HepG2 (cell line): ENCODE measurements at regions not wholly inside any gene's neighbourhood (a gene's known extent, or its start where the extent isn't known, plus 50 kb on each side); places are given as distances from the start of the nearest gene placed in this dataset.

Experiments used
- ATAC-seq: fragments of 200-7000 bp; cut with Tn5 transposase; 3 replicates; pipeline ENCODE4 v1.9.1; 2020; ENCODE audit warnings: mild to moderate bottlenecking, moderate library complexity
- BruUV-seq: library from RNA; stranded (reverse); fragments of 400-500 nt; replicated peaks from 2 replicates; lab custom pipeline; 2021; lab: Mats Ljungman, UMichigan
- CTCF ChIA-PET: fragments of 300-600 bp; formaldehyde crosslinking; extraction: SDS; loops from one replicate; lab custom pipeline; 2021; ENCODE audit warnings: low total read pairs, inconsistent platforms, low intra/inter-chr PET ratio; lab: Yijun Ruan, JAX
- POLR2A ChIA-PET: fragments of 350-600 bp; sonication (Branson Sonifier 250); formaldehyde crosslinking; loops from one replicate; lab custom pipeline; 2020; ENCODE audit warnings: antibody characterized with exemption, inconsistent platforms; lab: Yijun Ruan, JAX
- DNase-seq: peaks from one replicate; pipeline ENCODE4 v3.0.0-alpha.2; 2015; ENCODE audit warnings: low spot score
- FAIRE-seq: peaks from 3 replicates; lab custom pipeline; 2011; peaks lifted over from hg19 to GRCh38; lab: Jason Lieb, UNC
- H2AFZ ChIP-seq: one replicate; pipeline ENCODE4 v1.6.1; 2011; ENCODE audit warnings: low read length, inconsistent platforms
- H3K27ac ChIP-seq: fragments of 300-600 bp; 3 replicates; pipeline ENCODE4 v1.8.0; 2011; ENCODE audit warnings: mixed run types, mild to moderate bottlenecking, mixed read lengths, low read length, inconsistent platforms; ENCODE audit not compliant: insufficient read depth; ENCODE audit errors: extremely low read length
- H3K27me3 ChIP-seq, 2 experiments: fragments of 200-600 bp in 1 of 2; 2 replicates in 1 of 2; 3 replicates in 1 of 2; pipeline versions ENCODE4 v1.6.0 to v1.8.0; 2011; ENCODE audit warnings: low read length in 2 of 2, mild to moderate bottlenecking in 2 of 2, moderate library complexity in 2 of 2, inconsistent platforms in 1 of 2; ENCODE audit not compliant: insufficient read depth in 2 of 2, control insufficient read depth in 1 of 2
- H3K36me3 ChIP-seq, 2 experiments: fragments of 200-600 bp in 1 of 2; replicated peaks in 1 of 2; 2 replicates in 1 of 2; 3 replicates in 1 of 2; pipeline versions ENCODE4 v1.5.1 to v1.8.0; 2011; ENCODE audit warnings: low read length in 2 of 2, inconsistent platforms in 1 of 2; ENCODE audit not compliant: insufficient read depth in 2 of 2, control insufficient read depth in 1 of 2
- H3K4me1 ChIP-seq: 2 replicates; pipeline ENCODE4 v1.5.1; 2012; ENCODE audit warnings: low read length, inconsistent platforms; ENCODE audit not compliant: insufficient read depth
- H3K4me2 ChIP-seq: 2 replicates; pipeline ENCODE4 v1.6.0; 2011; ENCODE audit warnings: low read depth, low read length, inconsistent platforms
- H3K4me3 ChIP-seq, 3 experiments: fragments of 200-600 bp in 1 of 3; sonication (generic), shearing (Covaris generic) in 1 of 3; replicated peaks in 1 of 3; 2 replicates each; pipeline ENCODE4 v1.5.1; 2011 to 2016; ENCODE audit warnings: low read length in 3 of 3, inconsistent platforms in 2 of 3, low read depth in 2 of 3, mild to moderate bottlenecking in 2 of 3, control low read depth in 1 of 3, mixed read lengths in 1 of 3; ENCODE audit not compliant: insufficient read depth in 1 of 3
- H3K79me2 ChIP-seq: one replicate; pipeline ENCODE4 v1.6.1; 2011; ENCODE audit warnings: low read length, inconsistent platforms; ENCODE audit not compliant: insufficient read depth
- H3K9ac ChIP-seq: 2 replicates; pipeline ENCODE4 v1.6.0; 2011; ENCODE audit warnings: mild to moderate bottlenecking, low read depth, low read length, inconsistent platforms; ENCODE audit not compliant: insufficient read depth
- H3K9me3 ChIP-seq: 2 replicates; pipeline ENCODE4 v1.5.1; 2012; ENCODE audit warnings: mild to moderate bottlenecking, low read length
- H4K20me1 ChIP-seq: 2 replicates; pipeline ENCODE4 v1.6.0; 2011; ENCODE audit warnings: inconsistent platforms, mild to moderate bottlenecking, low read length, moderate library complexity; ENCODE audit not compliant: insufficient read depth
- CBFB ChIP-seq: sonication (generic); formaldehyde crosslinking; IDR thresholded peaks from 2 replicates; pipeline ENCODE4 v1.4.0; 2020; ENCODE audit warnings: missing genetic modification reagents
- MXD4 ChIP-seq: IDR thresholded peaks from 2 replicates; pipeline ENCODE4 v1.6.1; 2016; ENCODE audit warnings: mild to moderate bottlenecking, missing biosample characterization, missing genetic modification reagents
- ZNF687 ChIP-seq: sonication (generic); formaldehyde crosslinking; IDR thresholded peaks from 2 replicates; pipeline ENCODE4 v1.5.1; 2020; ENCODE audit warnings: mild to moderate bottlenecking, missing genetic modification reagents, moderate library complexity
- WGBS: methylation state at CpG from one replicate; pipeline ENCODE4 v1.1.6; 2017; ENCODE audit warnings: low lambda C conversion rate; 5-methylcytosine and 5-hydroxymethylcytosine counted together
- in situ Hi-C: cut with HindIII; loops from 2 replicates; pipeline ENCODE4 v1.10.0; 2017; ENCODE audit warnings: low pct_unique_long_range_greater_than_20kb; ENCODE audit not compliant: extremely low pct_ligation_motif_present
- intact Hi-C: fragments of 100-400 bp; cut with micrococcal nuclease; formaldehyde crosslinking; loops from one replicate; pipeline ENCODE4 v1.10.0; 2022; ENCODE audit not compliant: unreplicated experiment

GRCh38 chr15:70194266-70194665 lies 96.5 kb upstream of the TLE3 start:
- BruUV-seq = no TSS peak
- no peaks in the 10 kb centered on the region for H3K79me2 ChIP-seq
- in situ Hi-C loops = no loop called here
- no peak for DNase-seq
- WGBS = 100% methylated on average over 4 of the region's 5 CpGs
- no peaks in the 10 kb centered on the region for H4K20me1 ChIP-seq
- H3K4me3 ChIP-seq = no peak overlapping the region
- H3K36me3 ChIP-seq = no peaks in the 10 kb centered on the region
- H3K27ac ChIP-seq = no peak overlapping the region
- no peak overlapping the region for H2AFZ ChIP-seq
- H3K4me2 ChIP-seq = no peak overlapping the region
- H3K27me3 ChIP-seq = peaks cover 2 to 9% of the 10 kb centered on the region in 2 experiments; a peak in 3 of 5 replicates
- ChIA-PET CTCF (no interaction called here), POLR2A (no interaction called here)
- no peak for TF ChIP-seq CBFB (CRISPR knock-in tag)
- no peak for ATAC-seq
- peaks cover 84% of the 10 kb centered on the region for H3K4me1 ChIP-seq
- intact Hi-C loops = loop anchor here (10.0 kb wide), 1 partner anchor 69 kb away; no protein-coding TSS in a partner anchor
- peaks cover 6% of the 10 kb centered on the region for H3K9me3 ChIP-seq
- no peak for FAIRE-seq
- H3K9ac ChIP-seq = no peak overlapping the region

GRCh38 chr15:70193734-70194133 lies 96.0 kb upstream of the TLE3 start:
- in situ Hi-C loops (no loop called here), intact Hi-C loops (loop anchor here (10.0 kb wide), 1 partner anchor 69 kb away; no protein-coding TSS in a partner anchor)
- no peaks in the 10 kb centered on the region for H3K79me2 ChIP-seq
- no TSS peak for BruUV-seq
- DNase-seq (no peak), ATAC-seq (no peak)
- peaks cover 83% of the 10 kb centered on the region for H3K4me1 ChIP-seq
- no peaks in the 10 kb centered on the region for H4K20me1 ChIP-seq
- H3K9me3 ChIP-seq = peaks cover 6% of the 10 kb centered on the region
- ChIA-PET CTCF (no interaction called here), POLR2A (interaction anchor here (1.0 to 1.5 kb wide), 3 partner anchors 94 to 114 kb away, joined by 3 to 7 read pairs (median 4); partner anchors contain the start of gene TLE3)
- H3K4me2 ChIP-seq = peak overlapping the region; percentile 72
- H3K9ac ChIP-seq = no peak overlapping the region
- H2AFZ ChIP-seq = no peak overlapping the region
- 0 out of 6 replicates have a peak overlapping the region, but pooled peaks of 1 of the 3 experiments have one; percentile 51 for H3K4me3 ChIP-seq
- no peaks in the 10 kb centered on the region for H3K36me3 ChIP-seq
- 89% methylated on average over 9 of the region's 9 CpGs for WGBS
- peak overlapping the region; percentile 78 for H3K27ac ChIP-seq
- peaks cover 2 to 4% of the 10 kb centered on the region in 2 experiments; a peak in 3 of 5 replicates for H3K27me3 ChIP-seq
- no peak for TF ChIP-seq MXD4 (CRISPR knock-in tag)
- peak; percentile 22 for TF ChIP-seq ZNF687 (CRISPR knock-in tag)
- TF ChIP-seq, all 625 proteins: peak for 1
- FAIRE-seq = no peak
